ENCODE measurements at regions not wholly inside any gene's neighbourhood (a gene's known extent, or its start where the extent isn't known, plus 50 kb on each side); places are given as distances from the start of the nearest gene placed in this dataset.

DNA sequence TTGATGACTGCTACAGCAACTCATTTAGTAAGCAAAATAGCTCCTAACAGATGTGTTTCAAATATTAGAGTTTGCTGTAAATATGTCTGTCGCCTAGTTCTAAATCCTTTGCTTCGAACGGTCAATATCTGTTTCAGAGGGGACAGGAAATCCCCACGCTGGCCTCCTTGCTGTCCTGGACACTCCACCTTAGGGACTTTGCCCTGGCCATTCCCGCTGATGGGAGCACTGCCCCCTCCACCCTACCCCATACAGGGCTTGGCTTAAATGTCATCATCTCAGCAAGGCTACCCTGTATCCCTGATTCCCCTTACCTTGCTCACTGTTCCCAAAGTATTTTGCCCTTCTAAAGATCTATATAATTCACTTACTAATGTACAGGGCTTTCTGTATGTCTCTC, 86.1 kb upstream of the HIVEP3 start:
- TF ChIP-seq, protein P1, sequence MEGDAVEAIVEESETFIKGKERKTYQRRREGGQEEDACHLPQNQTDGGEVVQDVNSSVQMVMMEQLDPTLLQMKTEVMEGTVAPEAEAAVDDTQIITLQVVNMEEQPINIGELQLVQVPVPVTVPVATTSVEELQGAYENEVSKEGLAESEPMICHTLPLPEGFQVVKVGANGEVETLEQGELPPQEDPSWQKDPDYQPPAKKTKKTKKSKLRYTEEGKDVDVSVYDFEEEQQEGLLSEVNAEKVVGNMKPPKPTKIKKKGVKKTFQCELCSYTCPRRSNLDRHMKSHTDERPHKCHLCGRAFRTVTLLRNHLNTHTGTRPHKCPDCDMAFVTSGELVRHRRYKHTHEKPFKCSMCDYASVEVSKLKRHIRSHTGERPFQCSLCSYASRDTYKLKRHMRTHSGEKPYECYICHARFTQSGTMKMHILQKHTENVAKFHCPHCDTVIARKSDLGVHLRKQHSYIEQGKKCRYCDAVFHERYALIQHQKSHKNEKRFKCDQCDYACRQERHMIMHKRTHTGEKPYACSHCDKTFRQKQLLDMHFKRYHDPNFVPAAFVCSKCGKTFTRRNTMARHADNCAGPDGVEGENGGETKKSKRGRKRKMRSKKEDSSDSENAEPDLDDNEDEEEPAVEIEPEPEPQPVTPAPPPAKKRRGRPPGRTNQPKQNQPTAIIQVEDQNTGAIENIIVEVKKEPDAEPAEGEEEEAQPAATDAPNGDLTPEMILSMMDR (IDR thresholded peaks at IDR 0.05; ENCODE audit: insufficient read depth, low read length) = no peak
- TF ChIP-seq POLR2AphosphoS5 (IDR thresholded peaks at IDR 0.05; ENCODE audit: low read depth) (no peak), GABPA (IDR thresholded peaks at IDR 0.05; ENCODE audit: low read depth) (no peak), SPI1 (IDR thresholded peaks at IDR 0.05; ENCODE audit: borderline replicate concordance, low read depth) (no peak)

Data from HL-60 (cell line).